MG63 (cell line): ENCODE measurements at regions not wholly inside any gene's neighbourhood (a gene's known extent, or its start where the extent isn't known, plus 50 kb on each side); places are given as distances from the start of the nearest gene placed in this dataset.

ENCODE experiments used
- DNase-seq: peaks from one replicate; pipeline ENCODE4 v3.0.0-alpha.2; 2020
- H3K27me3 ChIP-seq: fragments of 250-450 bp; sonication (Bioruptor Pico); 2 replicates; pipeline ENCODE4 v1.5.1; 2020; ENCODE audit warnings: mild to moderate bottlenecking, moderate library complexity
- H3K36me3 ChIP-seq: fragments of 250-450 bp; sonication (Bioruptor Pico); 2 replicates; pipeline ENCODE4 v1.5.1; 2020; ENCODE audit warnings: mild to moderate bottlenecking, moderate library complexity
- H3K4me3 ChIP-seq: fragments of 250-450 bp; sonication (Bioruptor Pico); 2 replicates; pipeline ENCODE4 v1.5.1; 2020; ENCODE audit warnings: mild to moderate bottlenecking, moderate library complexity
- H3K9me3 ChIP-seq: fragments of 250-450 bp; sonication (Bioruptor Pico); 2 replicates; pipeline ENCODE4 v1.5.1; 2020; ENCODE audit warnings: mild to moderate bottlenecking, moderate library complexity

- no peak for DNase-seq
- H3K9me3 ChIP-seq = no peaks in the 10 kb centered on the region
- no peak overlapping the region for H3K4me3 ChIP-seq
- 0 out of 2 replicates have a peak, but pooled peaks cover 2% of the 10 kb centered on the region for H3K27me3 ChIP-seq
- no peaks in the 10 kb centered on the region for H3K36me3 ChIP-seq
Observed at GRCh38 chr20:11564491-11564890, 353.2 kb upstream of the BTBD3 start.

- no peak for DNase-seq
- H3K27me3 ChIP-seq = 0 out of 2 replicates have a peak, but pooled peaks cover 2% of the 10 kb centered on the region
- no peaks in the 10 kb centered on the region for H3K36me3 ChIP-seq
- H3K4me3 ChIP-seq = no peak overlapping the region
- H3K9me3 ChIP-seq = no peaks in the 10 kb centered on the region
Observed at GRCh38 chr20:11569163-11569562, 348.5 kb upstream of the BTBD3 start.

- H3K36me3 ChIP-seq = no peaks in the 10 kb centered on the region
- H3K4me3 ChIP-seq = no peak overlapping the region
- no peaks in the 10 kb centered on the region for H3K9me3 ChIP-seq
- no peak for DNase-seq
- no peaks in the 10 kb centered on the region for H3K27me3 ChIP-seq
Observed at GRCh38 chr20:11573507-11573906, 344.2 kb upstream of the BTBD3 start.

- Histone ChIP-seq H3K9me3 (no peaks in the 10 kb centered on the region), H3K27me3 (no peaks in the 10 kb centered on the region; the same call in 1 of the 2 replicates), H3K36me3 (no peaks in the 10 kb centered on the region), H3K4me3 (no peak overlapping the region)
- no peak for DNase-seq
Observed at GRCh38 chr20:11581271-11581670, 336.4 kb upstream of the BTBD3 start.

GRCh38 chr20:11582060-11582459 lies 335.6 kb upstream of the BTBD3 start:
- H3K27me3 ChIP-seq = no peaks in the 10 kb centered on the region; the same call in 1 of the 2 replicates
- no peak for DNase-seq

GRCh38 chr20:11585752-11586352 lies 331.8 kb upstream of the BTBD3 start:
- DNase-seq = no peak
- Histone ChIP-seq H3K9me3 (no peaks in the 10 kb centered on the region), H3K27me3 (no peaks in the 10 kb centered on the region; the same call in 1 of the 2 replicates), H3K4me3 (no peak overlapping the region), H3K36me3 (no peaks in the 10 kb centered on the region)

More at GRCh38 chr20:11582060-11582459, 335.6 kb upstream of the BTBD3 start:
- Histone ChIP-seq H3K9me3 (no peaks in the 10 kb centered on the region), H3K4me3 (no peak overlapping the region), H3K36me3 (no peaks in the 10 kb centered on the region)

GRCh38 chr20:11588875-11589274 lies 328.8 kb upstream of the BTBD3 start:
- Histone ChIP-seq H3K4me3 (no peak overlapping the region), H3K27me3 (no peaks in the 10 kb centered on the region; the same call in 1 of the 2 replicates), H3K9me3 (no peaks in the 10 kb centered on the region; the same call in 1 of the 2 replicates), H3K36me3 (no peaks in the 10 kb centered on the region)
- DNase-seq = no peak

GRCh38 chr20:11591965-11592364 lies 325.7 kb upstream of the BTBD3 start:
- Histone ChIP-seq H3K27me3 (no peaks in the 10 kb centered on the region), H3K4me3 (no peak overlapping the region), H3K36me3 (no peaks in the 10 kb centered on the region), H3K9me3 (no peaks in the 10 kb centered on the region; the same call in 1 of the 2 replicates)
- no peak for DNase-seq

- no peaks in the 10 kb centered on the region for H3K36me3 ChIP-seq
- no peaks in the 10 kb centered on the region for H3K9me3 ChIP-seq
- no peak overlapping the region for H3K4me3 ChIP-seq
- no peaks in the 10 kb centered on the region for H3K27me3 ChIP-seq
- DNase-seq = no peak
Observed at GRCh38 chr20:11604339-11604738, 313.4 kb upstream of the BTBD3 start.

- DNase-seq = no peak
- Histone ChIP-seq H3K9me3 (no peaks in the 10 kb centered on the region), H3K36me3 (no peaks in the 10 kb centered on the region), H3K4me3 (no peak overlapping the region), H3K27me3 (no peaks in the 10 kb centered on the region)
Observed at GRCh38 chr20:11607047-11607446, 310.6 kb upstream of the BTBD3 start.

- H3K4me3 ChIP-seq = no peak overlapping the region
- no peaks in the 10 kb centered on the region for H3K27me3 ChIP-seq
- DNase-seq = no peak
- 0 out of 2 replicates have a peak, but pooled peaks cover 3% of the 10 kb centered on the region for H3K9me3 ChIP-seq
- H3K36me3 ChIP-seq = no peaks in the 10 kb centered on the region
Observed at GRCh38 chr20:11608736-11609135, 309.0 kb upstream of the BTBD3 start.

- no peak overlapping the region for H3K4me3 ChIP-seq
- H3K9me3 ChIP-seq = no peaks in the 10 kb centered on the region
- no peaks in the 10 kb centered on the region for H3K27me3 ChIP-seq
- no peak for DNase-seq
- no peaks in the 10 kb centered on the region for H3K36me3 ChIP-seq
Observed at GRCh38 chr20:11624704-11625103, 293.0 kb upstream of the BTBD3 start.

- Histone ChIP-seq H3K36me3 (no peaks in the 10 kb centered on the region), H3K9me3 (no peaks in the 10 kb centered on the region), H3K4me3 (no peak overlapping the region), H3K27me3 (no peaks in the 10 kb centered on the region)
- DNase-seq = no peak
Observed at GRCh38 chr20:11626551-11626950, 291.1 kb upstream of the BTBD3 start.

GRCh38 chr20:11642866-11643265 lies 274.8 kb upstream of the BTBD3 start:
- Histone ChIP-seq H3K4me3 (no peak overlapping the region), H3K27me3 (no peaks in the 10 kb centered on the region), H3K36me3 (no peaks in the 10 kb centered on the region), H3K9me3 (no peaks in the 10 kb centered on the region; the same call in 1 of the 2 replicates)
- no peak for DNase-seq

- no peaks in the 10 kb centered on the region for H3K27me3 ChIP-seq
- no peak overlapping the region for H3K4me3 ChIP-seq
- no peak for DNase-seq
- H3K9me3 ChIP-seq = peaks cover 2% of the 10 kb centered on the region; the same call in 1 of the 2 replicates
- no peaks in the 10 kb centered on the region for H3K36me3 ChIP-seq
Observed at GRCh38 chr20:11646359-11646758, 271.3 kb upstream of the BTBD3 start.

GRCh38 chr20:11650566-11650965 lies 267.1 kb upstream of the BTBD3 start:
- Histone ChIP-seq H3K27me3 (no peaks in the 10 kb centered on the region), H3K4me3 (no peak overlapping the region), H3K9me3 (peaks cover 2% of the 10 kb centered on the region; the same call in 1 of the 2 replicates), H3K36me3 (no peaks in the 10 kb centered on the region)
- no peak for DNase-seq

GRCh38 chr20:11651138-11651537 lies 266.6 kb upstream of the BTBD3 start:
- DNase-seq = peak; percentile 65
- no peak overlapping the region for H3K4me3 ChIP-seq
- H3K36me3 ChIP-seq = no peaks in the 10 kb centered on the region

GRCh38 chr20:11651647-11652046 lies 266.0 kb upstream of the BTBD3 start:
- no peaks in the 10 kb centered on the region for H3K36me3 ChIP-seq
- peak; percentile 21 for DNase-seq
- no peaks in the 10 kb centered on the region for H3K27me3 ChIP-seq
- peaks cover 2% of the 10 kb centered on the region; the same call in 1 of the 2 replicates for H3K9me3 ChIP-seq
- H3K4me3 ChIP-seq = no peak overlapping the region

More at GRCh38 chr20:11651138-11651537, 266.6 kb upstream of the BTBD3 start:
- H3K27me3 ChIP-seq = no peaks in the 10 kb centered on the region
- H3K9me3 ChIP-seq = peaks cover 2% of the 10 kb centered on the region; the same call in 1 of the 2 replicates
